Activated naive CD8-positive, alpha-beta T cell treated with anti-CD3 and anti-CD28 coated beads for 36 hours (primary cell): ENCODE measurements at regions not wholly inside any gene's neighbourhood (a gene's known extent, or its start where the extent isn't known, plus 50 kb on each side); places are given as distances from the start of the nearest gene placed in this dataset.

Experiments used
- DNase-seq: peaks from one replicate; pipeline ENCODE4 v3.0.0; 2021
- H3K27ac Mint-ChIP-seq: one replicate; pipeline ENCODE4 v1.8.0; 2022; ENCODE audit warnings: mild to moderate bottlenecking, moderate library complexity, mixed read lengths
- H3K27me3 Mint-ChIP-seq: one replicate; pipeline ENCODE4 v1.8.0; 2022; ENCODE audit warnings: mild to moderate bottlenecking, mixed read lengths
- H3K36me3 Mint-ChIP-seq: one replicate; pipeline ENCODE4 v1.8.0; 2021; ENCODE audit warnings: mild to moderate bottlenecking, mixed read lengths
- H3K4me1 Mint-ChIP-seq: one replicate; pipeline ENCODE4 v1.8.0; 2021; ENCODE audit warnings: mixed read lengths
- H3K4me3 Mint-ChIP-seq: one replicate; pipeline ENCODE4 v1.8.0; 2022; ENCODE audit warnings: mild to moderate bottlenecking, moderate library complexity, mixed read lengths
- H3K9me3 Mint-ChIP-seq: one replicate; pipeline ENCODE4 v1.8.0; 2022; ENCODE audit warnings: mixed read lengths

DNA sequence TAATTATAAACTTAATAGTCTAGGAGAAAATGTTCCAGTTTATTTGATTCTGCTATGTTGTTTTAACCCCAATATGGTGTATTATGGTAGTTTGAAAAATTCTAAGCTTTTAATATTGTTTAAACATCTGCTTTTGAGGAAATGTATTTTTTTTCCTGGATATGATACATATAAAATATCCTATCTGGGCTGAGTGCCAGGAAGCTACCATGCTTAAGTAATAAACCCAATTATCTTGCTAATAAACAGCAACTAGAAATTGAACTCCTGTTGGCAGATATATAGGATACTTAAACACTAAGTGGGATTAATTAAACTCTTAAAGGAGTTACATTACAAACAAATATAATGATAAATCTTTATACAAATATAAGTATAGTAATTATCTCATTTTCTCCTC is 293.7 kb upstream of the GRM7 start:
- H3K4me3 Mint-ChIP-seq, result no peak overlapping the region
- no peaks in the 10 kb centered on the region for H3K27me3 Mint-ChIP-seq
- no peak overlapping the region for H3K27ac Mint-ChIP-seq
- peaks cover 8% of the 10 kb centered on the region for H3K9me3 Mint-ChIP-seq
- H3K36me3 Mint-ChIP-seq, result no peaks in the 10 kb centered on the region
- H3K4me1 Mint-ChIP-seq, result no peaks in the 10 kb centered on the region
- no peak for DNase-seq

DNA sequence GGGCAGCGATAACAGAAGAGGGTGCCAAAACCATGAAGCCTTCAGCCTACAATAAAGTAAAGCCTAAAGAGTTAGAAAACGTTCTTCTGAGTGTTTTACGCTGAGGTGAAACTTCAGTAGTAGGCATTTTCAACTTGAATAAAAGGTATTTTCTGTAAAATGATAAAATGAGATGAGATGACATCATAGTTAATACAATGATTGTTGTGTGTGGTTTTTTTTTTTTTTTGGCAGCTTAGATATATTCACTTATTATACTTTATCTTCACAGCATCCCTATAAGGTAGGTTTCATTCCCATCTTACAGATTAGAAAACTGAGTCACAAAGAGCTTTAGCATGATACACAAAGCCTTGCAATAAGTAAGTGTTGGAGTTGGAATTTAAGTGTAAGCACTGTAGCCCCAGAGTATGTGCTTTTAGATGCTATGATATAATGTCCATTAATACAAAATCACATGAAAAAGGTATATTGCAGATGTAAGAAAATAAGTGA is 291.9 kb upstream of the GRM7 start:
- H3K27ac Mint-ChIP-seq, result no peak overlapping the region
- no peak for DNase-seq
- peaks cover 8% of the 10 kb centered on the region for H3K9me3 Mint-ChIP-seq
- no peaks in the 10 kb centered on the region for H3K4me1 Mint-ChIP-seq
- H3K36me3 Mint-ChIP-seq, result no peaks in the 10 kb centered on the region
- no peaks in the 10 kb centered on the region for H3K27me3 Mint-ChIP-seq
- H3K4me3 Mint-ChIP-seq, result no peak overlapping the region

DNA sequence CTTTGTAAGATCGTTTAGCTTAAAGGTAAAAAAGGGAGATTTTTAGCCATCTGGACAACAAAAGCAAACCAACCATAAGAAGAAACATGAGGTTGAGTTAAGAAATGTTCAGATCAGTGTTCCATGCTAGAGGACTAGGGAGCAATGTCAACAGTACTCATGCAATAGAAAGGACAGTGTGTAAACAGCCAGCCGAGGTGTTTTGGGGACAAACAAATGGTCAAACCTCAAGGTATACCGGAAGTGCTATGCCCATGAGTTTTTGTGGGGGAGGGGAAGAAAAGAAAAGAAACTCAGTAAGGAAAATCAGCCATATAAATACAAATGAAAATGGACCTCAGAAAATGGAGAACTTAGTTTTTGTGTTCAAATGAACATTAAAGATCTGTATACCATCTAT is 289.5 kb upstream of the GRM7 start:
- Mint-ChIP-seq H3K4me1 (no peaks in the 10 kb centered on the region), H3K27ac (no peak overlapping the region), H3K27me3 (no peaks in the 10 kb centered on the region), H3K4me3 (no peak overlapping the region), H3K36me3 (no peaks in the 10 kb centered on the region), H3K9me3 (peaks cover 6% of the 10 kb centered on the region)
- DNase-seq, result no peak

DNA sequence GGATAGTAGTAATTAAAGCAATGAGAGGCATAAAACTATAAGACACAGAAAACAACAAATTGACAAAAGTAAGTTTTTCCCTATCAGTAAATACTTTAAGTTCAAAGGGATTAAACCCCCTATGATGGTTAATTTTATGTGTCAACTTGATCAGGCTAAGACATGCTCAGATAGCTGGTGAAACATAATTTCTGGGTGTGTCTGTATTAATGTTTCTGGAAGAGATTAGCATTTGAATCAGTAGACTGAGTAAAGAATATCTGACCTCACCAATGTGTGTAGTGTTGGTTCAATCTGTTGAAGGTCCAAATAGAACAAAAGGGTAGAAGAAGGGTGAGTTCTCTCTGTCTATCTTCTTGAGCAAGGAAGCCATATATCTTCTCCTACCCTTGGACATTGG is 283.3 kb upstream of the GRM7 start:
- Mint-ChIP-seq H3K4me3 (no peak overlapping the region), H3K9me3 (peaks cover 10% of the 10 kb centered on the region), H3K27me3 (no peaks in the 10 kb centered on the region), H3K27ac (no peak overlapping the region), H3K4me1 (no peaks in the 10 kb centered on the region), H3K36me3 (no peaks in the 10 kb centered on the region)
- no peak for DNase-seq

DNA sequence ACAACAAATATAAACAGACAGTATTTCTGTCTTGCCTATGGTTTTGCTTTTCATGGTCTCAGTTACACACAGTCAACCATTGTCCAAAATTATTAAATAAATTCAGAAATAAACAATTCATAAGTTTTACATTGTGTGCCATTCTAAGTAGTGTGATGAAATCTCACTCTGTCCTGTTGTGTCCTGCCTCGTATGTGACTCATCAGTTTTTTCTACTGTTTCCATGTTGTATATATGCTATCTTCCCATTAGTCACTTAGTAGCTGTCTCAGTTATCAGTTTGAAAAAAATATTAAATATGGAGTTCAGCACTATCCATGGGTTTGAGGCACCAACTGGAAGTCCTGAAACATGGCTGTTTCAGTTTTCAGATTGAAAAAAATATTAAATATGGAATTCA is 282.4 kb upstream of the GRM7 start:
- no peaks in the 10 kb centered on the region for H3K36me3 Mint-ChIP-seq
- no peak for DNase-seq
- H3K4me3 Mint-ChIP-seq, result no peak overlapping the region
- no peak overlapping the region for H3K27ac Mint-ChIP-seq
- peaks cover 10% of the 10 kb centered on the region for H3K9me3 Mint-ChIP-seq
- no peaks in the 10 kb centered on the region for H3K4me1 Mint-ChIP-seq
- no peaks in the 10 kb centered on the region for H3K27me3 Mint-ChIP-seq

DNA sequence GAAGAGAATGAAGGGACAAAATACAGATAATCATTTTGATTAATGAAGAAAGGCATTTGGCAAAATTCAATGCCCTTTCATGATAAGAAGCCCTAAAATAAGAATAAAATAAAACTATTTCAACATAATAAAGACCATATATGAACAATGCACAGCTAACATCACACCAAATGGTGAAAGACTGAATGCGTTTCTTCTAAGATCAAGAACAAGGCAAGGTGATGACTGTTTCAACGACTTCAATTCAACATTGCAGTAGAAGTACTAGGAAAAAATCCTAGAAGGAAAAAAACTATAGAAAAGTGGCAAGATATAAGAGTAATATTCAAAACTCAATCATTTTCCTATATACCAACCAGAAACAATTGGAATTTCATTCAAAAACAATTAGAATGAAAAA is 280.1 kb upstream of the GRM7 start:
- Mint-ChIP-seq H3K9me3 (peaks cover 10% of the 10 kb centered on the region), H3K27me3 (no peaks in the 10 kb centered on the region), H3K27ac (no peak overlapping the region), H3K4me1 (no peaks in the 10 kb centered on the region), H3K36me3 (no peaks in the 10 kb centered on the region), H3K4me3 (no peak overlapping the region)
- DNase-seq, result no peak

DNA sequence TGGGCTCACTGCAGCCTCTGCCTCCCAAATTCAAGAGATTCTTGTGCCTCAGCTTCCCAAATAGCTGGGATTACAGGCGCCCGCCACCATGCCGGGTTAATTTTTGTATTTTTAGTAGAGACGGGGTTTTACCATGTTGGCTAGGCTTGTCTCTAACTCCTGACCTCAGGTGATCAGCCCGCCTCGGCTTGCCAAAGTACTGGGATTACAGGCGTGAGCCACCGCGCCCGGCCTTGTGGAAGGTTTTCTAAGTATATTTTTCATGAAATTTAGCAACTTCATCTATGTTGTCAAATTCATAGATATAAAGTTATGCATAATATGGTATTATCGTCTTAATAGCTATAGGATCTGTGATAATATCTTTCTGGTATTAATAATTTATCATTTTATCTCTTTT is 275.6 kb upstream of the GRM7 start:
- no peak overlapping the region for H3K4me3 Mint-ChIP-seq
- DNase-seq, result no peak
- H3K4me1 Mint-ChIP-seq, result no peaks in the 10 kb centered on the region
- peaks cover 11% of the 10 kb centered on the region for H3K9me3 Mint-ChIP-seq
- H3K27ac Mint-ChIP-seq, result no peak overlapping the region
- H3K36me3 Mint-ChIP-seq, result no peaks in the 10 kb centered on the region
- no peaks in the 10 kb centered on the region for H3K27me3 Mint-ChIP-seq

DNA sequence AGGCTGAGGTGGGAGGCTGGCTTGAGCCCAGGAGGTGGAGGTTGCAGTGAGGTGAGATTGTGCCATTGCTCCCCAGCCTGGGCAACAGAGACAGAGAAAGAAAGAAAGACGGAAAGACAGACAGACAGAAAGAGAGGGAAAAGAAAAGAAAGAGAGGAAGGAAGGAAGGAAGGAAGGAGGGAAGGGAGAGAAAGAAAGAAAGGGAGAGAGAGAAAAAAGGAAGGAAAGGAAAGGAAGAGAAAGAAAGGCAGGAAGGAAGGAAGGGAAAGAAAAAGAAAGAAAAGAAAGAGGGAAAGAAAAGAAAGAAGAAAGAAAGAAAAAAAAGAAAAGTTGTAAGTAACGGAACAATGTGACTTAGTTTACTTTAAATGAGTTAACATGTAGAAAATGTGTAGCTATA is 260.7 kb upstream of the GRM7 start:
- Mint-ChIP-seq H3K36me3 (no peaks in the 10 kb centered on the region), H3K9me3 (peaks cover 12% of the 10 kb centered on the region), H3K4me3 (no peak overlapping the region), H3K27me3 (no peaks in the 10 kb centered on the region), H3K4me1 (no peaks in the 10 kb centered on the region), H3K27ac (no peak overlapping the region)
- DNase-seq, result no peak

DNA sequence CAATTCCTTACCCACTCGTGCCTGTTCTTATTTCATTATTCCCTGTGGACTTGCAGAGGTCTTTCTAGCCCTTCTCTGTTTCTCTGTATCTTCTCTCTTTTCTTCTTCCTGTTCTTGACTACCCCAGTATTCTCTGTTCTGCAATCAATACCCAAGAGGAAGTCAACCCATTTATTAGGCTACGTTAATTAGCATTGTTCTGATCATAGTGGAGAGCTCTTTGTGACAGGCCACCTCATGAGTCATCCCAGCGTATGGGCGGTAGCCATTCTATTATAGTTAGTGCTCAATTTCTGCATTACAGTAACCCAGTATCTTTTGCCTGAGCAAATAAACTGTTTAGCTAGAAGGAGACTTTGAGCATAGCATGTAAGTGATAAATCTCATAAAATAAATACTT is 259.5 kb upstream of the GRM7 start:
- DNase-seq, result no peak
- Mint-ChIP-seq H3K36me3 (no peaks in the 10 kb centered on the region), H3K27ac (no peak overlapping the region), H3K9me3 (peaks cover 12% of the 10 kb centered on the region), H3K4me3 (no peak overlapping the region), H3K4me1 (no peaks in the 10 kb centered on the region), H3K27me3 (no peaks in the 10 kb centered on the region)

DNA sequence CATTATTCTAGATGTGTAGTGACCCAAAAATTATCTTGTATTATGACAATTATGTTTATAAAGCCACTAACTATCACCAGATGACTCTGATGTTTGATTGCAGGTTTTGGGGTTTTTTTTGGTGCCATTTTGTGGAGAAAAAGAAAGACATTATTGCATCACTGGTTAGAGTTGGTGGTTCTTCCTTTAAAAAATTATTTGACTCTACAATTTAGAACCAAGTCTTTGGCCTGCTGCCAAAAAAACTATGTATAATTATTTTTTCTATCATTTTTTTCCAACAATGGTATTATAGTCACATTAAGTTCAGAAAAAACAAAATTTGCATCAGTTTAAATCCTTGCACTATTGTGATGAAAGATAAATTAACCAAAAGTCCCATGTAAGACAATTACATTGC is 258.6 kb upstream of the GRM7 start:
- Mint-ChIP-seq H3K4me1 (no peaks in the 10 kb centered on the region), H3K9me3 (peaks cover 12% of the 10 kb centered on the region), H3K27ac (no peak overlapping the region), H3K27me3 (no peaks in the 10 kb centered on the region), H3K4me3 (no peak overlapping the region), H3K36me3 (no peaks in the 10 kb centered on the region)
- no peak for DNase-seq

DNA sequence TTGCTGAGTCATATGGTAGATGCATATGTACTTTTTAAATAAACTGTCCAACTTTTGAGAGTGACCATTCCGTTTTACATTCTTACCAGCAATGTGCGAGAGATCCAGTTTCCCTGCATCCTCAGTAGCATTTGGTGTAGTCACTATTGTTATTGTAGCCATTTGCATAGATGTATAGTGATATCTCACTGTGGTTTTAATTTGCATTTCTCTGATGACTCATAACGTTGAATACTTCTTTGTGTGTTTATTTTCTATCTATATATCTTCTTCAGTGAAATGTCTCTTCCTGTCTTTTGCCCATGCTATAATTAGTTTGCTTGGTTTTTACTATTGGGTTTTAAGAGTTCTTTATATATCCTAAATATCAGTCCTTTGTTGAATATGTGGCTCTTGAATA is 255.7 kb upstream of the GRM7 start:
- Mint-ChIP-seq H3K4me1 (no peaks in the 10 kb centered on the region), H3K4me3 (no peak overlapping the region), H3K9me3 (peaks cover 7% of the 10 kb centered on the region), H3K36me3 (no peaks in the 10 kb centered on the region), H3K27ac (no peak overlapping the region), H3K27me3 (no peaks in the 10 kb centered on the region)
- no peak for DNase-seq

DNA sequence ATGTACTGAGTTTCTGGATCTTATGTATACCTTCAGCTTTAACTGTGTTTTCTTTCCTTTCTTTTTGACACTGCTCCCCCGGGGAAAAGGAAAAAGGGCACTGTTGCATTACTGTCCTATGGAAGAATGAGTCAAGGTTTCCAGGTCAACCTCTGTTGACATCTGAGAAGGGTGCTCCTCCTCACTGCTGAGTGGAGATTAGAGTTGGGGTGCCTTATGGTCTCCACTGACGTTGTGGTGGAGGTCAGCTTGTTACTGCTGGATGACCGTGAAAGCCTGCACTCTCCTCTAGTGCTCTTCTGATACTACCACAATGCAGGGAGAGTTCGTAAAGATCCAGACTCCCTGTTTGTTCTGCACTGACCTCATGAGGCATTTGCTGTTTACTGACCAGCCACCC is 252.1 kb upstream of the GRM7 start:
- Mint-ChIP-seq H3K27me3 (no peaks in the 10 kb centered on the region), H3K9me3 (peaks cover 5% of the 10 kb centered on the region), H3K36me3 (no peaks in the 10 kb centered on the region)

DNA sequence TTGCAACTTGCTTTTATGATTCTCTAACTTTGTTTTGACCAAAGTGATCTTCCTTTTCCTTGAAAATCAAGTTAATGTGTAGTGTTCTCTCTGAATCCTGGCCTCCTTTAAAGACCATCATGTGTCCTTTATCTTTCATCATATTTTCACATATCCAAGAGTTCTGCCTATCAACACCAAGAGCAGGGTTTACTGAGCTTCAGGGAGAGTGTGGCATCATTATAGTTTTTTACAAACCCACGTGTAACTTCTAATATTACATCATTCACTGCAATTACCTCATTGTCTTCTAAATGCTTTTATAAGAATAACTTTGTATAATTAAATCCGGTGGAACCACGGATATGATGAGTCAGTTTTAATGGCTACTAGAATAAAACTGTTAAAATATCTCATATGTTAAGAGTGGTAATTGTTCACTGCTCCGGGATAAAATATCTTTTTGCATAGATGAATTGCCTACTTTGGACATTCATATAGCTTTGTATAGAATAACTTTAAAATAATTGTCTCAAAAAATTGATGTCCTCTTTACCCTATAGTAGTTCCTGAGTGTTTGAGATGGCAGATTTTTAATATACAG is 248.8 kb upstream of the GRM7 start:
- Mint-ChIP-seq H3K4me1 (no peaks in the 10 kb centered on the region), H3K4me3 (no peak overlapping the region)

More for the DNA sequence above, 252.1 kb upstream of the GRM7 start:
- no peak overlapping the region for H3K27ac Mint-ChIP-seq
- H3K4me1 Mint-ChIP-seq, result no peaks in the 10 kb centered on the region
- no peak for DNase-seq
- H3K4me3 Mint-ChIP-seq, result no peak overlapping the region

DNA sequence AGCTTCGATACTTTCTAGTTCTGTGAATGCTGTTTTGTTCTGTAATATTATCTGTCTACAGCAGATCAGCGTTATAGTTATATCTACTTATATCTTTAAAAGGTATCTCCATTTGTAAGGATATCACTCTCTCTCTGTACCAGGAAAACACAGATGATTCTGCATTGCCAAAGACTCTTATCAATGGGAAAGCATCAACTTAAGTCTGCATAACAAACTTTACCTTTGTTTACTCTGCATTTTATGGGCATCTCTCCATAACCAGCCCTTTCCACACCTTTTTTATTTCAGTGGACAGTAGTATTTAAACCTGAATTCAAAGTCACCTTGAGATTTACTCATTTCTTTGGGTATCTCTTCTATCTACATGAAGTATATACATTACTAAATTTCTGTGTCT is 238.7 kb upstream of the GRM7 start:
- no peak for DNase-seq
- H3K36me3 Mint-ChIP-seq, result no peaks in the 10 kb centered on the region
- H3K27me3 Mint-ChIP-seq, result no peaks in the 10 kb centered on the region
- H3K4me1 Mint-ChIP-seq, result no peaks in the 10 kb centered on the region
- H3K27ac Mint-ChIP-seq, result no peak overlapping the region
- no peaks in the 10 kb centered on the region for H3K9me3 Mint-ChIP-seq
- no peak overlapping the region for H3K4me3 Mint-ChIP-seq

More for the DNA sequence above, 248.8 kb upstream of the GRM7 start:
- Mint-ChIP-seq H3K27ac (no peak overlapping the region), H3K36me3 (no peaks in the 10 kb centered on the region), H3K27me3 (no peaks in the 10 kb centered on the region), H3K9me3 (peaks cover 5% of the 10 kb centered on the region)
- no peak for DNase-seq

DNA sequence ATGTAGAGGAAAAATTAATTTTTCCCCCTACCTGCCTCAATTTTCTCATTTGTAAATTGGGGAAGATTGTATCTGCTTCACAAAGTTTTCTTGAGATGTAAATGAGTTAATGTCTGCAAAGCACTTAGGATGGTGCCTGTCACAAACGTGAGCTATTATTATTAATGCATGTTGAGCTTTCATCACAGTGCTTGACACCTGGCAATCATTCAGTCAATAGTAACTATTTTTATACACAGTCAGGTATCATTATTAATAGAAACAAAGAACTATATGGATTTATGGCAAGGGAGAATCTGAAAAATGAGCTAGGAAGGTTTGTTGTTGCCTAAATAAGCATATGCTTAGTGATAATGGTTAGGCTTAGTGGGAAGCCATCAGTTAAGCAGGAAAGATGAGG is 238.2 kb upstream of the GRM7 start:
- Mint-ChIP-seq H3K9me3 (no peaks in the 10 kb centered on the region), H3K36me3 (no peaks in the 10 kb centered on the region), H3K27ac (no peak overlapping the region), H3K4me1 (no peaks in the 10 kb centered on the region), H3K4me3 (no peak overlapping the region), H3K27me3 (no peaks in the 10 kb centered on the region)
- no peak for DNase-seq

DNA sequence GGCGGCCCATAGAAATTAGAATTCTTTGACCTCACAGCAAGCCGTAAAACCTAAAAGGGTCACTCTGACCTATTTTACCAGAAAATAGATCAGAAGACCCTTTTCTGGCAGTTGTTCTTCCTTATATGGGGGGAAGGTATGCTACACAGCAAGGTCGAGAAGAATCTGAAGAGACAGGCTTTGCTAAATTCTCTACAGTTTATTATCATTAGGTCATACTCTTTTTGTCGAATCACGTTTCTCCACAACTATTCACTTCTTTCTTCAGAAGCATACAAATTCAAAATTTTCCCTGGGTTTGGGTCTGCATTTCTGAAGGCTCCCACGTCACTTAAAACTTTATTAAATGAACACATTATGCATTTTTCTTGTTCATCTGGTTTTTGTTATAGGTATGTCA is 229.5 kb upstream of the GRM7 start:
- no peaks in the 10 kb centered on the region for H3K4me1 Mint-ChIP-seq
- no peak overlapping the region for H3K4me3 Mint-ChIP-seq
- H3K9me3 Mint-ChIP-seq, result no peaks in the 10 kb centered on the region
- no peaks in the 10 kb centered on the region for H3K36me3 Mint-ChIP-seq
- H3K27me3 Mint-ChIP-seq, result no peaks in the 10 kb centered on the region
- no peak for DNase-seq
- no peak overlapping the region for H3K27ac Mint-ChIP-seq

DNA sequence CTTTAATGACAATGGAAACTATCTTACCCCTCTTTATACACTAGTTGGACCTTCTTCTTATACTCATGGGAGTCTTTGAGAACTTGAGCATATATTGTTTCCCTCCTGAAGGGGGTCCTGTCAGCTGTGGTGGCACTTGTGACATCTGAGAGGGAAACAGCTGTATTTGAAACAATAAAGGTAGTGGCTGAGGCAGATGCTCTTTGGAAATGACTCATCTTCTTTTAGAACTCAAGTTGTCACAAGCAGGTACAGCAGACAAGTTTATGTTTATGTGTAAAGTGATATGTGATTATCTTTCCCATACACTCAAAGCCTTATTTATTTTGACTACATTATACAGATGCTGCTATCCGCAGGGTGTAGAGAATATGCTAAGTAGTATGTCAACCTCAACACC is 220.0 kb upstream of the GRM7 start:
- Mint-ChIP-seq H3K27me3 (no peaks in the 10 kb centered on the region), H3K4me3 (no peak overlapping the region), H3K36me3 (no peaks in the 10 kb centered on the region), H3K4me1 (no peaks in the 10 kb centered on the region), H3K27ac (no peak overlapping the region), H3K9me3 (peaks cover 8% of the 10 kb centered on the region)
- DNase-seq, result no peak
